Dendritic cell treated with granulocyte-macrophage colony-stimulating factor and Interleukin-4, amounts not matched to agents 40 ng/mL and 50 ng/mL, for 4 days (primary cell): ENCODE measurements at regions not wholly inside any gene's neighbourhood (a gene's known extent, or its start where the extent isn't known, plus 50 kb on each side); places are given as distances from the start of the nearest gene placed in this dataset.

ENCODE experiments used
- H3K27ac Mint-ChIP-seq: one replicate; pipeline ENCODE4 v1.8.0; 2022; ENCODE audit warnings: mild to moderate bottlenecking, mixed read lengths
- H3K27me3 Mint-ChIP-seq: one replicate; pipeline ENCODE4 v1.8.0; 2022; ENCODE audit warnings: mild to moderate bottlenecking, mixed read lengths
- H3K36me3 Mint-ChIP-seq: one replicate; pipeline ENCODE4 v1.8.0; 2022; ENCODE audit warnings: low read depth, mixed read lengths
- H3K4me1 Mint-ChIP-seq: one replicate; pipeline ENCODE4 v1.8.0; 2022; ENCODE audit warnings: low read depth, mixed read lengths
- H3K4me3 Mint-ChIP-seq: one replicate; pipeline ENCODE4 v1.8.0; 2022; ENCODE audit warnings: mild to moderate bottlenecking, moderate library complexity, mixed read lengths
- H3K9me3 Mint-ChIP-seq: one replicate; pipeline ENCODE4 v1.8.0; 2022; ENCODE audit warnings: mixed read lengths
- intact Hi-C: fragments of 100-400 bp; cut with micrococcal nuclease; formaldehyde crosslinking; loops from one replicate; pipeline ENCODE4 v1.15.0; 2022

GRCh38 chr3:95289295-95289694, 1226.4 kb downstream of the NSUN3 start:
- Mint-ChIP-seq H3K4me3 (no peak overlapping the region), H3K36me3 (no peaks in the 10 kb centered on the region), H3K9me3 (peaks cover 57% of the 10 kb centered on the region), H3K4me1 (no peaks in the 10 kb centered on the region), H3K27ac (no peak overlapping the region), H3K27me3 (no peaks in the 10 kb centered on the region)
- intact Hi-C loops: no loop called here

- H3K27me3 Mint-ChIP-seq: no peaks in the 10 kb centered on the region
- H3K4me3 Mint-ChIP-seq: no peak overlapping the region
- no peaks in the 10 kb centered on the region for H3K36me3 Mint-ChIP-seq
- no peaks in the 10 kb centered on the region for H3K4me1 Mint-ChIP-seq
- intact Hi-C loops: no loop called here
- no peak overlapping the region for H3K27ac Mint-ChIP-seq
- H3K9me3 Mint-ChIP-seq: peaks cover 12% of the 10 kb centered on the region
Measured at GRCh38 chr3:95297581-95297980, 1234.7 kb downstream of the NSUN3 start.

GRCh38 chr3:95302044-95302443, 1239.2 kb downstream of the NSUN3 start:
- intact Hi-C loops: no loop called here
- no peaks in the 10 kb centered on the region for H3K36me3 Mint-ChIP-seq
- no peaks in the 10 kb centered on the region for H3K4me1 Mint-ChIP-seq
- H3K27ac Mint-ChIP-seq: no peak overlapping the region
- no peaks in the 10 kb centered on the region for H3K27me3 Mint-ChIP-seq
- no peaks in the 10 kb centered on the region for H3K9me3 Mint-ChIP-seq
- no peak overlapping the region for H3K4me3 Mint-ChIP-seq

GRCh38 chr3:95310560-95310959, 1247.7 kb downstream of the NSUN3 start:
- Mint-ChIP-seq H3K27me3 (no peaks in the 10 kb centered on the region), H3K9me3 (peaks cover 19% of the 10 kb centered on the region), H3K4me3 (no peak overlapping the region), H3K4me1 (no peaks in the 10 kb centered on the region), H3K27ac (no peak overlapping the region), H3K36me3 (no peaks in the 10 kb centered on the region)
- intact Hi-C loops: no loop called here

- intact Hi-C loops: no loop called here
- Mint-ChIP-seq H3K27me3 (no peaks in the 10 kb centered on the region), H3K36me3 (no peaks in the 10 kb centered on the region), H3K4me3 (no peak overlapping the region), H3K9me3 (peaks cover 19% of the 10 kb centered on the region), H3K27ac (no peak overlapping the region), H3K4me1 (no peaks in the 10 kb centered on the region)
Measured at GRCh38 chr3:95311272-95311671, 1248.4 kb downstream of the NSUN3 start.

- Mint-ChIP-seq H3K9me3 (peaks cover 21% of the 10 kb centered on the region), H3K36me3 (no peaks in the 10 kb centered on the region), H3K4me3 (no peak overlapping the region), H3K4me1 (no peaks in the 10 kb centered on the region), H3K27me3 (no peaks in the 10 kb centered on the region), H3K27ac (no peak overlapping the region)
- intact Hi-C loops: no loop called here
Measured at GRCh38 chr3:95312650-95313049, 1249.8 kb downstream of the NSUN3 start.

GRCh38 chr3:95319921-95320494, 1257.1 kb downstream of the NSUN3 start:
- H3K27me3 Mint-ChIP-seq: no peaks in the 10 kb centered on the region
- no peaks in the 10 kb centered on the region for H3K36me3 Mint-ChIP-seq
- H3K4me1 Mint-ChIP-seq: no peaks in the 10 kb centered on the region
- H3K4me3 Mint-ChIP-seq: no peak overlapping the region
- intact Hi-C loops: no loop called here
- H3K27ac Mint-ChIP-seq: no peak overlapping the region
- H3K9me3 Mint-ChIP-seq: peaks cover 8% of the 10 kb centered on the region

- no peaks in the 10 kb centered on the region for H3K4me1 Mint-ChIP-seq
- H3K9me3 Mint-ChIP-seq: peaks cover 27% of the 10 kb centered on the region
- H3K27me3 Mint-ChIP-seq: no peaks in the 10 kb centered on the region
- H3K27ac Mint-ChIP-seq: no peak overlapping the region
- no peak overlapping the region for H3K4me3 Mint-ChIP-seq
- intact Hi-C loops: no loop called here
- no peaks in the 10 kb centered on the region for H3K36me3 Mint-ChIP-seq
Measured at GRCh38 chr3:95327478-95327877, 1264.6 kb downstream of the NSUN3 start.

GRCh38 chr3:95333826-95334225, 1271.0 kb downstream of the NSUN3 start:
- H3K27me3 Mint-ChIP-seq: no peaks in the 10 kb centered on the region
- peaks cover 19% of the 10 kb centered on the region for H3K9me3 Mint-ChIP-seq
- intact Hi-C loops: no loop called here
- no peaks in the 10 kb centered on the region for H3K36me3 Mint-ChIP-seq
- no peaks in the 10 kb centered on the region for H3K4me1 Mint-ChIP-seq
- H3K27ac Mint-ChIP-seq: no peak overlapping the region
- H3K4me3 Mint-ChIP-seq: no peak overlapping the region

- intact Hi-C loops: no loop called here
- H3K4me1 Mint-ChIP-seq: no peaks in the 10 kb centered on the region
- peaks cover 13% of the 10 kb centered on the region for H3K9me3 Mint-ChIP-seq
- H3K27ac Mint-ChIP-seq: no peak overlapping the region
- no peak overlapping the region for H3K4me3 Mint-ChIP-seq
- H3K27me3 Mint-ChIP-seq: no peaks in the 10 kb centered on the region
- no peaks in the 10 kb centered on the region for H3K36me3 Mint-ChIP-seq
Measured at GRCh38 chr3:95334461-95334860, 1271.6 kb downstream of the NSUN3 start.

GRCh38 chr3:95335517-95335916, 1272.7 kb downstream of the NSUN3 start:
- H3K27me3 Mint-ChIP-seq: no peaks in the 10 kb centered on the region
- H3K27ac Mint-ChIP-seq: no peak overlapping the region
- H3K4me1 Mint-ChIP-seq: no peaks in the 10 kb centered on the region
- H3K4me3 Mint-ChIP-seq: no peak overlapping the region
- intact Hi-C loops: no loop called here
- H3K36me3 Mint-ChIP-seq: no peaks in the 10 kb centered on the region
- H3K9me3 Mint-ChIP-seq: peaks cover 8% of the 10 kb centered on the region

GRCh38 chr3:95338446-95338845, 1275.6 kb downstream of the NSUN3 start:
- Mint-ChIP-seq H3K27ac (no peak overlapping the region), H3K4me1 (no peaks in the 10 kb centered on the region), H3K9me3 (peaks cover 10% of the 10 kb centered on the region), H3K4me3 (no peak overlapping the region), H3K36me3 (no peaks in the 10 kb centered on the region), H3K27me3 (no peaks in the 10 kb centered on the region)
- intact Hi-C loops: no loop called here

- H3K4me3 Mint-ChIP-seq: no peak overlapping the region
- no peaks in the 10 kb centered on the region for H3K27me3 Mint-ChIP-seq
- no peaks in the 10 kb centered on the region for H3K4me1 Mint-ChIP-seq
- no peak overlapping the region for H3K27ac Mint-ChIP-seq
- H3K9me3 Mint-ChIP-seq: peaks cover 23% of the 10 kb centered on the region
- H3K36me3 Mint-ChIP-seq: no peaks in the 10 kb centered on the region
- intact Hi-C loops: no loop called here
Measured at GRCh38 chr3:95341314-95341713, 1278.5 kb downstream of the NSUN3 start.

- Mint-ChIP-seq H3K27me3 (no peaks in the 10 kb centered on the region), H3K27ac (no peak overlapping the region), H3K4me3 (no peak overlapping the region), H3K4me1 (no peaks in the 10 kb centered on the region), H3K9me3 (peaks cover 23% of the 10 kb centered on the region), H3K36me3 (no peaks in the 10 kb centered on the region)
- intact Hi-C loops: no loop called here
Measured at GRCh38 chr3:95343228-95343627, 1280.4 kb downstream of the NSUN3 start.

- Mint-ChIP-seq H3K36me3 (no peaks in the 10 kb centered on the region), H3K4me1 (no peaks in the 10 kb centered on the region), H3K27ac (no peak overlapping the region), H3K4me3 (no peak overlapping the region), H3K9me3 (peaks cover 23% of the 10 kb centered on the region), H3K27me3 (no peaks in the 10 kb centered on the region)
- intact Hi-C loops: no loop called here
Measured at GRCh38 chr3:95343767-95344166, 1280.9 kb downstream of the NSUN3 start.
